HEK293T (cell line): ENCODE measurements at regions not wholly inside any gene's neighbourhood (a gene's known extent, or its start where the extent isn't known, plus 50 kb on each side); places are given as distances from the start of the nearest gene placed in this dataset.

Experiments used
- ARNT ChIP-seq: fragments of 450-650 bp; IDR thresholded peaks from 2 replicates; pipeline ENCODE4 v1.6.1; 2017; ENCODE audit warnings: mild to moderate bottlenecking
- BHLHE40 ChIP-seq: fragments of 450-650 bp; IDR thresholded peaks from 2 replicates; pipeline ENCODE4 v1.6.1; 2016; ENCODE audit warnings: mild to moderate bottlenecking, moderate library complexity, borderline replicate concordance
- CTBP1 ChIP-seq: fragments of 450-650 bp; IDR thresholded peaks from 2 replicates; pipeline ENCODE4 v1.6.1; 2016; ENCODE audit warnings: borderline replicate concordance
- ELF4 ChIP-seq: fragments of 450-650 bp; IDR thresholded peaks from 2 replicates; pipeline ENCODE4 v1.6.1; 2017; ENCODE audit warnings: antibody characterized with exemption
- FOXA1 ChIP-seq: fragments of 450-650 bp; IDR thresholded peaks from 2 replicates; pipeline ENCODE4 v1.6.1; 2016; ENCODE audit warnings: mild to moderate bottlenecking
- HDGF ChIP-seq: fragments of 450-650 bp; IDR thresholded peaks from 2 replicates; pipeline ENCODE4 v1.6.1; 2017; ENCODE audit warnings: antibody characterized with exemption, borderline replicate concordance
- LEF1 ChIP-seq: fragments of 450-650 bp; IDR thresholded peaks from 2 replicates; pipeline ENCODE4 v1.6.1; 2017; ENCODE audit warnings: mild to moderate bottlenecking, borderline replicate concordance
- PKNOX1 ChIP-seq: fragments of 450-650 bp; IDR thresholded peaks from 2 replicates; pipeline ENCODE4 v1.6.1; 2016
- SP1 ChIP-seq: fragments of 450-650 bp; IDR thresholded peaks from 2 replicates; pipeline ENCODE4 v1.6.1; 2017
- ZNF384 ChIP-seq: fragments of 450-650 bp; IDR thresholded peaks from 2 replicates; pipeline ENCODE4 v1.6.1; 2016

GRCh38 chr9:19725970-19726369 is 62.9 kb downstream of the SLC24A2 start:
- TF ChIP-seq SP1 (no peak), ARNT (no peak), FOXA1 (no peak), LEF1 (no peak), PKNOX1 (no peak), CTBP1 (no peak), ZNF384 (no peak), HDGF (no peak), ELF4 (no peak), BHLHE40 (no peak)
